H1 (cell line): ENCODE measurements at regions not wholly inside any gene's neighbourhood (a gene's known extent, or its start where the extent isn't known, plus 50 kb on each side); places are given as distances from the start of the nearest gene placed in this dataset.

Experiments
- CTCF ChIP-seq, 3 experiments: IDR thresholded peaks; 1 replicate in 2 of 3; 2 replicates in 1 of 3; pipeline versions ENCODE4 v1.5.1 to v1.6.1; 2011; ENCODE audit warnings: low read length in 3 of 3, mild to moderate bottlenecking in 3 of 3, inconsistent platforms in 2 of 3, low read depth in 1 of 3, moderate library complexity in 1 of 3; ENCODE audit not compliant: insufficient read depth in 1 of 3; ENCODE audit errors: control extremely low read depth in 1 of 3
- TF ChIP-seq, protein P1 (sequence below): IDR thresholded peaks from 2 replicates; pipeline ENCODE4 v1.6.1; 2012; ENCODE audit warnings: inconsistent platforms

- TF ChIP-seq, protein P1, sequence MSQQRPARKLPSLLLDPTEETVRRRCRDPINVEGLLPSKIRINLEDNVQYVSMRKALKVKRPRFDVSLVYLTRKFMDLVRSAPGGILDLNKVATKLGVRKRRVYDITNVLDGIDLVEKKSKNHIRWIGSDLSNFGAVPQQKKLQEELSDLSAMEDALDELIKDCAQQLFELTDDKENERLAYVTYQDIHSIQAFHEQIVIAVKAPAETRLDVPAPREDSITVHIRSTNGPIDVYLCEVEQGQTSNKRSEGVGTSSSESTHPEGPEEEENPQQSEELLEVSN: no peak
- no peak for TF ChIP-seq CTCF (IDR thresholded peaks at IDR 0.05; ENCODE audit: control extremely low read depth in 1 of 3, insufficient read depth in 1 of 3, low read depth in 1 of 3, low read length in 3 of 3)
Observed at GRCh38 chr12:124705545-124706138, 138.2 kb upstream of the NCOR2 start (continued).
